WI38 (cell line): ENCODE measurements at regions not wholly inside any gene's neighbourhood (a gene's known extent, or its start where the extent isn't known, plus 50 kb on each side); places are given as distances from the start of the nearest gene placed in this dataset.

Experiments
- H3K4me3 ChIP-seq: 2 replicates; pipeline ENCODE4 v1.5.1; 2011; ENCODE audit warnings: low read depth, mild to moderate bottlenecking, control low read depth, low read length
- CTCF ChIP-seq: IDR thresholded peaks from 2 replicates; pipeline ENCODE4 v1.5.1; 2012; ENCODE audit warnings: low read depth, mild to moderate bottlenecking, control low read depth, low read length

GRCh38 chr1:171424494-171424893, 60.8 kb upstream of the PRRC2C start:
- H3K4me3 ChIP-seq, result no peak overlapping the region
- no peak for TF ChIP-seq CTCF

- no peak for TF ChIP-seq CTCF
- H3K4me3 ChIP-seq, result no peak overlapping the region
Measured at GRCh38 chr1:171426645-171427044, 58.7 kb upstream of the PRRC2C start.

- no peak for TF ChIP-seq CTCF
- no peak overlapping the region for H3K4me3 ChIP-seq
Measured at GRCh38 chr1:171427852-171428471, 57.4 kb upstream of the PRRC2C start.

GRCh38 chr1:171429137-171429536, 56.2 kb upstream of the PRRC2C start:
- no peak for TF ChIP-seq CTCF

GRCh38 chr1:171431994-171432393, 53.3 kb upstream of the PRRC2C start:
- no peak overlapping the region for H3K4me3 ChIP-seq
- no peak for TF ChIP-seq CTCF

More at GRCh38 chr1:171429137-171429536, 56.2 kb upstream of the PRRC2C start:
- no peak overlapping the region for H3K4me3 ChIP-seq

- no peak for TF ChIP-seq CTCF
- H3K4me3 ChIP-seq, result no peak overlapping the region
Measured at GRCh38 chr1:171432473-171432872, 52.9 kb upstream of the PRRC2C start.

- no peak for TF ChIP-seq CTCF
- no peak overlapping the region for H3K4me3 ChIP-seq
Measured at GRCh38 chr1:171433451-171433850, 51.9 kb upstream of the PRRC2C start.
